ENCODE measurements at regions not wholly inside any gene's neighbourhood (a gene's known extent, or its start where the extent isn't known, plus 50 kb on each side); places are given as distances from the start of the nearest gene placed in this dataset.

- no peak for FAIRE-seq
- no peak for DNase-seq (ENCODE audit: insufficient read length, low spot score)
These were observed 295.4 kb upstream of the PPFIA2 start for GRCh38 chr12:82054566-82054965.

- FAIRE-seq (no peak), DNase-seq (ENCODE audit: insufficient read length, low spot score) (no peak)
These were observed 288.3 kb upstream of the PPFIA2 start for GRCh38 chr12:82047446-82047845.

GRCh38 chr12:82040987-82041743 is 282.0 kb upstream of the PPFIA2 start:
- no peak for FAIRE-seq
- DNase-seq (ENCODE audit: insufficient read length, low spot score), result no peak

DNA sequence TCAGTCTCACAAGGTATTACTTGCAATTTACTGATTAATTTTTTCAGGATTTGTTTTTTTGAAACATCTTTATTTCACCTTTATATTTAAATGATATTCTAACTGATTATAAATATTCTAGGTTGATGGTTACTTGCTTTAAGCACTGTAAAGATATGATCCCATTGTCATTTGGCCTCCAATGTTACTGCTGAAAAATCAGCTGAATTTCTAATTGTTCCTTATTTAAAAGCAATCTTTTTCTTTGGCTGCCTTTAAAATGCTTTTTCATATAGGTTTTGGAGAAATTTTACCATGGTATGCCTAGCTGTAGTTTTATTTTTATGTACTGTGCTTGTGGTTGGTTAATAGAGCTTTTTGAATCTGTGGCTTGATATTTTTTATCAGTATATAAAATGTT is 275.6 kb upstream of the PPFIA2 start:
- DNase-seq (ENCODE audit: insufficient read length, low spot score), result no peak

DNA sequence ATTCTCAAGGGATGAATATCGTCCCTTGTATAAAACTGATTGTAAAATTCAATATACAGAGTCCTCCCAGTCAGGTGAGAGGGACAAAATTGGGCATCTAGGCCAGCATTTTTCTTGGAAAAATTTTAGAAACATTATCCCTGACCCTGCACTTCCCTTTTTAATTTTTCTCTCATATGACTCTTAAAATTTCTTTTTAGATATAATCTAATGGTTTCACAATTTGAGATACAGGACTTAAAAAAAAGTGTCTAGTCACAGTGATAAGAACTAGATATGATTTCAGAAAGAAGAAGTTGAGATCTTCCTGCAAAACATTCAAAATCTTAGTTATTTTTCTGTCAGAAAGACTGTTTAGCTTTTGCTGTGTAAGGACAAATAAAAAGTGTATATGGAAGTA is 270.8 kb upstream of the PPFIA2 start:
- no peak for FAIRE-seq
- DNase-seq (ENCODE audit: insufficient read length, low spot score), result no peak

More for the DNA sequence above, 275.6 kb upstream of the PPFIA2 start:
- no peak for FAIRE-seq

DNA sequence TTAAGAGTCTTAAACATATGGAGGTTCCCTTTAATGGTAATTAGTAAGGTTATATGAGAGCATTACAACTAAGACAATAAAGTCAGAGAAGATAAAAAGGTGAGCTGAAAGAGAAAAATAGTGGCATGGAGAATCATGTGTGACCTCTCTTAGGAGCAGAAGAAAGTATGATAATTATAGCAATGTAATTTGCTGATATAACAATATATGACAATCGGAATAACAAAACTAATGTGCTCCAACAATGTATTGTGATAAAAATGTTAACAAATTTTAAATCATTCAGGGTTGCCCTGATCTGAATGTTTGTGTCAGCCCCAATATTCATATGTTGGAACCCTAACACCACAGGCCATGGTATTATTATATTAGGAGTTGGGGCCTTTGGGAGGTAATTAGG is 269.6 kb upstream of the PPFIA2 start:
- FAIRE-seq, result no peak

GRCh38 chr12:82027612-82028011 is 268.5 kb upstream of the PPFIA2 start:
- FAIRE-seq (peak; percentile 70), DNase-seq (ENCODE audit: insufficient read length, low spot score) (no peak)

More for the DNA sequence above, 269.6 kb upstream of the PPFIA2 start:
- no peak for DNase-seq (ENCODE audit: insufficient read length, low spot score)

- FAIRE-seq (no peak), DNase-seq (ENCODE audit: insufficient read length, low spot score) (no peak)
These were observed 266.3 kb upstream of the PPFIA2 start for GRCh38 chr12:82025462-82025861.

DNA sequence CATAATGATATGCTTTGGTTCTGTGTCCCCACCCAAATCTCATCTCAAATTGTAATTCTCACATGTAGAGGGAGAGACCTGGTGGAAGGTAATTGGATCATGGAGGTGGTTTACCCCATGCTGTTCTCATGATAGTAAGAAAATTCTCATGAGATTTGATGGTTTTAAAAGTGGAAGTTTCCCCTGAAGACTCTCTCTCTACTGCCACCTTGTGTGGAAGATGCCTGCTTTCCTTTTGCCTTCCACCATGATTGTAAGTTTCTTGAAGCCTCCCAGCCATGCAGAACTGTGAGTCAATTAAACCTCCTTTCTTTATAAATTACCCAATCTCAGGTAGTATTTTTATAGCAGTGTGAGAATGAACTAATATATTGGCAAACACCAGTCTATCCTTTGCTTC is 260.4 kb upstream of the PPFIA2 start:
- DNase-seq (ENCODE audit: insufficient read length, low spot score), result no peak
- FAIRE-seq, result no peak

DNA sequence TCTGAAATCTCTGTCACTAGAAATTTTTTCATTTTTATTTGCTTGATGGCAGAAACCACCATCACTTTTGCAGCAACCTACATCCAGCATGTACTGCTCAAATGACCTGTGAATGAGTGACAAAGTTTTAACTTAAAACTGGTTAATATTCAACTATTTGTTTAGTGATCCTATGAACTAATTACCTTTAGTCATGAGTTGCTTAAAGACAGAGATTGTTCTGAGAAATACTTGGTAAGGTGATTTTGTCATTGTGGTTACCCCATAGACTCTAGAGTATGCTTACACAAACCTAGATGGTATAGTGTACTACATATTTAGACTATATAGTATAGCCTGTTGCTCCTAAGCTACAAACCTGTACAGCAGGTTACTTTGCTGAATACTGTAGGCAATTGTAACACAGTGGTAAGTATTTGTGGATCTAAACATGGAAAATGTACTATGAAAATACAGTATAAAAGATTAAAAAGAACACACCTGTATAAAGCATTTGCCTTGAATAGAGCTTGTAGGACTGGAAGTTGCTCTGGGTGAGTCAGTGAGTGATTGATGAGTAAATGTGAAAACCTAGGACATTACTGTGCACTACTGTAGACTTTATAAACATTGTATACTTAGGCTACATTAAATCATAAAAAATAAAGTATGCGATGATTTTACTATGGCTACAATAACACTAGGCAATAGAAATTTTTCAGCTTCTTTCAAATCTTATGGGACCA is 256.6 kb upstream of the PPFIA2 start:
- DNase-seq (ENCODE audit: insufficient read length, low spot score) (no peak), FAIRE-seq (peak; percentile 21)

DNA sequence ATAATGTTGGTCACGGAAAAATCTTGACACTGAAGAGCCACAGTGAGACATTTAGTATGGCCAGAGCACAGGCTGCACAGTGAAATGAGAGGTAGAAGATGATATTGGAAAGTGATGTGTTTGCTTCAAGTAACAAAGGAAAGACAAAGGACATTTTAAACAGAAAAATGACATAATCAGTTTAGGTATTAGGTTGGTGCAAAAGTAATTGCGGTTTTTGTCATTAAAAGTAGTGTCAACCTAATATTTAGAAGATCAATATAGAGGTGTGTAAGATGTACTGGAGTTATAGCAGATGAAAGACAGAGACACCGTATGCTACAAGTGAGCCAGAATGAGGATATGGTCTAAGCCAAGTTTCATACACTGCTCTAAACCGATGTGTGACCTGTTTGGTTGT is 253.0 kb upstream of the PPFIA2 start:
- FAIRE-seq (no peak), DNase-seq (ENCODE audit: insufficient read length, low spot score) (no peak)

DNA sequence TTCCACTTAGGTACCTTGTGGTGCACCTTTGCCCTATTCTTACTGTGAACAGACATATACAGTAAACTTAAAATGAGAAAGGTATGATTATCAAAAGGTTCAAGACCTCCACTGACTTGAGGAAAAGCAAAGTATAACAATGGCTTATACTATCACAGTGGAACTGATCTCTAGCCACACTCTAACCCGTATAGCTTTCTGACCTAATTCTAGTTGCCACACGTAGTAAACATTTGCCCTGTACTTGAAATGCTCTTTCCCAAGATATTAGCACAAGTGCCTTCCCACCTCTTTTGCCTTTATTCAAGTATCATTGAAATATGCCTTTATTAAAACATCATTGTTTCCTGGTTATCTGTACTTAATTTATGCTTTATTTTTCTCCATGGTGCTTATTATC is 250.4 kb upstream of the PPFIA2 start:
- FAIRE-seq, result no peak
- no peak for DNase-seq (ENCODE audit: insufficient read length, low spot score)

GRCh38 chr12:82008251-82008650 is 249.1 kb upstream of the PPFIA2 start:
- no peak for FAIRE-seq
- DNase-seq (ENCODE audit: insufficient read length, low spot score), result no peak

GRCh38 chr12:81998761-81999378 is 239.7 kb upstream of the PPFIA2 start:
- FAIRE-seq, result no peak
- DNase-seq (ENCODE audit: insufficient read length, low spot score), result no peak

- DNase-seq (ENCODE audit: insufficient read length, low spot score) (no peak), FAIRE-seq (no peak)
These were observed 233.3 kb upstream of the PPFIA2 start for GRCh38 chr12:81992461-81992860.

DNA sequence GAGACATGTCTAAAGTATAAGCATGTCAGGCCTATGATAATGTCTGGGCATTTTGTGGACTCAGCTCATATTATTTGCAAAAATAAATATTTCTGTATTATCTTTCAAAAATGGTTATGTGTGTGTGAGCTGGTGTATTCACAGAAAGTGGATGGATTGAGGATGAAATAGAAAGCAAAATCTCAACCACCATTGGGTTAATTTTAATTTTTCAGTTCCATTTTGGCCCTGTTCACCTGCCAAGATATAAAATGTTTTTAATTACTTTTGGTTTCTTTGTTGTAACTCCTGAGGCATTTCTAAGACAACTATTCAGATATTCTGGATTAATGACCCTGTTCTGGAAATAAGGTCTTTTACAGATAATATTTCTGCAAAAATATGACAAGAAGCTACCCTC is 232.7 kb upstream of the PPFIA2 start:
- DNase-seq (ENCODE audit: insufficient read length, low spot score) (no peak), FAIRE-seq (no peak)

- FAIRE-seq (no peak), DNase-seq (ENCODE audit: insufficient read length, low spot score) (no peak)
These were observed 229.2 kb upstream of the PPFIA2 start for GRCh38 chr12:81988362-81988761.

GRCh38 chr12:81987371-81987770 is 228.2 kb upstream of the PPFIA2 start:
- no peak for DNase-seq (ENCODE audit: insufficient read length, low spot score)

DNA sequence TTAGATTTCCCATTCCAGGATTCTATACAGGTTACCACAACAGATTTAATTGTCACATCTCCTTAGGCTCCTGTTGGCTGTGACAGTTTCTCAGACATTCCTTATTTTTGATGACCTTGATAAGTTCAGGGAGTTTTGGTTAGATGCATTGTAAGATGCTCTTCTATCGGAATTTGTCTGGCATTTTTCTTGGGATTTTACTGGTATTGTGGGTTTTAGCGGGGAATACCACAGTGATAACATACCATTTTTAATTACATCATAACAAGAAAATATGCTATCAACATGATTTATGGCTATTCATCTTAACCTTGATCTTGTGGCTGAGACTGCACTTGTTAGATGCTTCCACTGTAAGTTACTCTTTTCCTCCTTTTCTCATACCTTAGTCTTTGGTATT is 217.5 kb upstream of the PPFIA2 start:
- FAIRE-seq, result no peak
- no peak for DNase-seq (ENCODE audit: insufficient read length, low spot score)

More at GRCh38 chr12:81987371-81987770, 228.2 kb upstream of the PPFIA2 start:
- FAIRE-seq, result no peak

- FAIRE-seq, result no peak
These were observed 215.6 kb upstream of the PPFIA2 start for GRCh38 chr12:81974762-81975161.

GRCh38 chr12:81968421-81968820 is 209.3 kb upstream of the PPFIA2 start:
- no peak for FAIRE-seq
- no peak for DNase-seq (ENCODE audit: insufficient read length, low spot score)

More at GRCh38 chr12:81974762-81975161, 215.6 kb upstream of the PPFIA2 start:
- no peak for DNase-seq (ENCODE audit: insufficient read length, low spot score)

- no peak for FAIRE-seq
- DNase-seq (ENCODE audit: insufficient read length, low spot score), result no peak
These were observed 204.5 kb upstream of the PPFIA2 start for GRCh38 chr12:81963636-81964035.

All from GM19239 (cell line).